ENCODE measurements at regions not wholly inside any gene's neighbourhood (a gene's known extent, or its start where the extent isn't known, plus 50 kb on each side); places are given as distances from the start of the nearest gene placed in this dataset.

DNA sequence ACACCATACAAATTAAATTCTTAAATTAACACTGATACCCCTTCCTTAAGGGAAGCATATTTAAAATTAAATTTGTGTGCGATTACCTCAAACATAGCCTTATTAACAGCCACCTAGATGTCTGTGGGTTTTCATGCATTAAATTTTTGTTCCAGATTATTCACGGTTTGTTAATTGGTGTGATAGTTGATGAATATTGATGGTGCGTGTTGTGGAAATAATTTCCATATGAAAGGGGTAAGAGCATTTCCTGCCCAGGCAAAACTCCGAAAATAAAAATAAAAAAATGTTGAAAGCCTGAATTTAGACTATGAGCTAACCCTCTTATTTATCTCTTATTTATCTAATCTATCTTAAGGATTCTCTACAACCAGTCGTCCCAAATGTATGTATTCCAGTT, 679.3 kb upstream of the CELF2 start:
- TF ChIP-seq, protein P1, sequence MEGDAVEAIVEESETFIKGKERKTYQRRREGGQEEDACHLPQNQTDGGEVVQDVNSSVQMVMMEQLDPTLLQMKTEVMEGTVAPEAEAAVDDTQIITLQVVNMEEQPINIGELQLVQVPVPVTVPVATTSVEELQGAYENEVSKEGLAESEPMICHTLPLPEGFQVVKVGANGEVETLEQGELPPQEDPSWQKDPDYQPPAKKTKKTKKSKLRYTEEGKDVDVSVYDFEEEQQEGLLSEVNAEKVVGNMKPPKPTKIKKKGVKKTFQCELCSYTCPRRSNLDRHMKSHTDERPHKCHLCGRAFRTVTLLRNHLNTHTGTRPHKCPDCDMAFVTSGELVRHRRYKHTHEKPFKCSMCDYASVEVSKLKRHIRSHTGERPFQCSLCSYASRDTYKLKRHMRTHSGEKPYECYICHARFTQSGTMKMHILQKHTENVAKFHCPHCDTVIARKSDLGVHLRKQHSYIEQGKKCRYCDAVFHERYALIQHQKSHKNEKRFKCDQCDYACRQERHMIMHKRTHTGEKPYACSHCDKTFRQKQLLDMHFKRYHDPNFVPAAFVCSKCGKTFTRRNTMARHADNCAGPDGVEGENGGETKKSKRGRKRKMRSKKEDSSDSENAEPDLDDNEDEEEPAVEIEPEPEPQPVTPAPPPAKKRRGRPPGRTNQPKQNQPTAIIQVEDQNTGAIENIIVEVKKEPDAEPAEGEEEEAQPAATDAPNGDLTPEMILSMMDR (IDR thresholded peaks at IDR 0.05), result no peak
- TF ChIP-seq POLR2A (IDR thresholded peaks at IDR 0.05), result no peak
- TF ChIP-seq EP300 (IDR thresholded peaks at IDR 0.05), result no peak
- TF ChIP-seq POLR2AphosphoS5 (IDR thresholded peaks at IDR 0.05), result no peak
